ENCODE measurements at regions not wholly inside any gene's neighbourhood (a gene's known extent, or its start where the extent isn't known, plus 50 kb on each side); places are given as distances from the start of the nearest gene placed in this dataset.
"Not testable (repeated sequence)": the region's sequence is repeated elsewhere in the genome, so short reads cannot be mapped to it uniquely, and the experiment has no call there.

DNA sequence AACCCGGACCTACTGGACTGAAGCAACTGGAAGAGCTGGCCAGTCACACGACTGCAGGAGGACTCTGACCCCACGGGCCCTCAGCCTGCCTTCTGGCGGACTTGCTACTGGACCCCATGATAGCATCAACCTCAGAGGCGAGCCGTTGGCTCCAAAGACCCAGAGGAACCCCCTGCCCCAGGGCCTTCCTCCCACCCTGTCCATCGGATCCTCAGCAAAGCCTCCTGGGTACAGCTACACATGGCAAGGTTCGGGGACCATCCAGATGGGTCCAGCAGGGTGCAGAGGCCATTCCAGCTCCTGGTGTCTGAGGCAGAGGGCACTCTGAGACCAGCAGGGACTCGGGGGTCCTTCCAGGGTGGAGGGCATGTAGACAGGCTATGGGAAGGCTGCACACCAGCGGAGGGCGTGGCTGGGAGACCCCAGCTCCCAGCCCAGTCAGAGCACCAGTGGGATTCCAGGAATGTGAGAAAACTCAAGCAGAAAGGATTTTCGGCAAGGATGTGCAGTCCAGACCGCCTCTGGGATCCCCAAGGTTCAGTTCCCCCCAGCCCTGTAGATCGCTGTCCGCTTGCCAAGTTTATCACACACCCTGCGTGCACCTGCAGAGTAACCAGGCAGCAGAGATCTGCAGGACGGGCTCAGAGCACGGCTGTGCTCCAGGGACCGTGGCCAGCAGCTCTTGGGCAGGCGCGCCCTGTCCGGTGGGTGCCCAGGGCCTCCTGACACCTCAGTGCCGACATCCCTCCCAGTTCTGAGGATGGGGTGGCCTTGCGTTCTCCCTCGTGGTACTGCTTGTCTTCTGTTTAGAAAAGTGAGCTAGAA, 89.8 kb upstream of the PPP2R2D start:
- DNase-seq, result no peak

DNA sequence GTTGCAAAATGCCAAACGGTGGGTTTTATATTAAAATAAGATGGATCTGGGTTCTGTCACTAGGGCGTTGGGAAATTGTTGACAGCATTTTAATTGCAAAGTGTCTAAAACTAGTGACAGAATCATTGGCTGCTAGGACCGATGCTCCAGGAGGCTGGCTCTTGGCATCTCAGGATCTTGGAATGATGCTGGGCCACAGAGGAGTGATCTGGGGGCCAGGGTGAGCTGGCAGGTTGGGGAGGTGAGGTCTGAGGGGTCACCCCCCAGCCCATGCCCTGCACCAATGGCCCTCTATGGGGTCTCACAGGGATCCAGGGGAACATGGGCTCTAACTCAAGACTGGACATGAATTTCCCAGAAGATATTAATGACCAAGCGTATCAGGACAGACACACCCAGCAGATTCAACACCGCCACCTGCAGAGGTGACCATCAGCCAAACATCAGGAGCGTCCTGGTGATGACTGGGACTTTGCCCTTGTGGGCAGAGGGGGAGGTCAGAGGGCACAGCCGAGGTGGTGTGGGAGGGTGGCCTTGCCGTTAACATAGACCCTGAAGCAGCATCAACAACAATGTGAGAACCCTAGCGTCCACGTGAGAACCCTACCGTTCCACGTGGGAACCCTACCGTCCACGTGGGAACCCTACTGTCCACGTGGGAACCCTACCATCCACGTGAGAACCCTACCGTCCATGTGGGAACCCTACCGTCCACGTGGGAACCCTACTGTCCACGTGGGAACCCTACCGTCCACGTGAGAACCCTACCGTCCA, 89.0 kb upstream of the PPP2R2D start:
- no peak for DNase-seq

DNA sequence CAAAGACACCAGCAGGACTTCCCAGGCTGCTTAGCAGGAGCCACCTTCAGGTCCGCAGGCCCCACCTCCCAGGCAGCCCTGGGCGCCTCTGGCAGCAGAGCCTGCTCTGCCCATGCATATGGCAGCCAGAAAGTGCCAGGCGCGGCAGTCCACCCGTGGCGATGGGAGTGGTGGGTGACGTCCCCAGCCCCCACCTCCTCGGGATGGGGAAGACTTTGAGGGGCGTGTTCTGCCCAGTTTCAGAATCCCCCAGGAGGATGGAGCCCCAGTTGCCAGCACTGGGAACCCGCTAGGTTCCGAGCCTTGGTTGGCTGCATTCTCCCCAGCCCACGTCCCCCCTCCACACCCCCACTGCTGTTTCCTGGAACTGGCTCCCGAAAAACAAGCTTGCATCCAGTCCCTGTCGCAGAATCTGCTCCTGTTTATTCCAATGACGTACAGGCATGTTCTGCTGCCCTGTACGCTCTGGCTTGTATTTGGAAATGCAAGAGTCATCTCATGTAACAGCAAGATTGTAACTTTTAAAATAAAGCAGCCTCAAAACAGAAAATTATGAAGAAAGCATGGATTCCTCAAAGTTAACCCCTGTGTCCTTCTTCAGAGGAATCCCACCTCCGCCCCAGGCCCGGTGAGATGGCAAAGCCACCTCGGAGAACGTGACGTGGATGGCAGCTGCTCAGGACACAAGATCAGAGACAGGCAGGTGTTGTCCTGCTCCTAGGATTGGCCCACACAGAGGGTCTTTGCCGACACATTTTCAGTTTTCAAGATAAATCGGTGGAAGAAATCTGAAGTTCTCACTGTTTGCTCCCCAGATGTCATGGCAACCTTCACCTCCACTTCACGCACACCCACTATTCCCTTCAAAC, 87.8 kb upstream of the PPP2R2D start:
- DNase-seq, result no peak

DNA sequence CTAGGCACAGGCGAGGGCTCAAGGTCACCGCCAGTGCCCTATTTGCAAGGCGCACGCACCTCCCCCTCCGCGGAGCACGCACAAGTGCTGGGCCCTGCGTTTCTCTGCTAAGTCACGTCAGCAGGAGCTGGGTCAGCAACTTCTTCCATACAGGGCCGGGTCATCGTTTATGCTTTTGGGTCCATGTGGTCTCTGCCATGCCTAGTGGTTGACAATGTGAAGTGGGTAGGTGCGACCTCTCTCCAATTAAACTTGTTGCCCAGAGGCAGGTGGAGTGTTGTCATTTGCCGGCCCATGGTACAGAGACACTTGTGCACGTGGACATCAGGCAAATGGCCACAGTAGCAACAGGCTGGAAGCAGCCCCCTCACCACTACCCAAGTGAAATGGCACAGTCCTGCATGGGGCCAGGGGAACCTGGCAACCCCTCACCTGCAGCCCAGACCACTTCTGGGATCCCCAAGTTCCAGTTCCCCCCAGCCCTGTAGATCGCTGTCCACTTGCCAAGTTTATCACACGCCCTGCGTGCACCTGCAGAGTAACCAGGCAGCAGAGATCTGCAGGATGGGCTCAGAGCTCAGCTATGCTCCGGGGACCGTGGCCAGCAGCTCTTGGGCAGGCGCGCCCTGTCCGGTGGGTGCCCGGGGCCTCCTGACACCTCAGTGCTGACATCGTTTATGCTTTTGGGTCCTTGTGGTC, 86.1 kb upstream of the PPP2R2D start:
- no peak for DNase-seq

DNA sequence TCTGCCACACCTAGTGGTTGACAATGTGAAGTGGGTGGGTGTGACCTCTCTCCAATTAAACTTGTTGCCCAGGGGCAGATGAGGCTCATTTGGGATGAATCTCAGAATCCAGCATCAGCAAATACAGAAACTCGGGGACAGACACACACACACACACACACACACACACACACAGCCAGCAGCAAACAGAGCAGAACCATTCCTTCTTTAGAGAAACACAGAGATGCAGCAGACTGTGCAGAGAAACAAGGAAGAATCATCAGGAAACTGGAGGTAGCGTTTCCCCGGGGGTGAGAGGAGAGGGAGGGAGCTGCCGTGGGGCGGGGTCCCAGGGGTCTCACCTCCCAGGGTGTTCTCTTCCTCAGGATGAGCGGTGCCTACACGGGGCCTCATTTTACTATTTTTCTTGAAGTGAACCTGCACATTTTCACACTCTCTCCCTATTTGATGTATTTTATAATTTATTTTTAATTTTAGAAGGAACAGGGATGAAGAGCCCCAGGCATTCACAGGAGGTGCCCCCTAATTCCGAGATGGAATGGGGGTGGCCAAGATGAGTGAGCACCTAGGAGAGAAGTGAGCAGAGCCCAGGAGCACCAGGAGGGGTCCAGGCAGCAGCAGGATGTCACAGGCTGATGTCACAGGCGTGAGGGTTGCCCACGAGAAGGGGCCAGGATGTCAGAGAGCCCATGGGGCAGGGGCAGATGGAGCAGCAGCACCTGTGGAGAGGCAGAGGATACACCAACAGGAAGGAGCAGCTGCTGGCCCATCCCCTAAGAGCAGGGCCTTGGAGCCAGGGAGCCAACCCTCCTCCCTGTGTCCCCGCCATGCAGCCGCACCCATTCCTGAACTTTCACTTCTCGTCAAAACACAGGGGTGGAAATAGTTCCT, 85.3 kb upstream of the PPP2R2D start:
- no peak for DNase-seq

DNA sequence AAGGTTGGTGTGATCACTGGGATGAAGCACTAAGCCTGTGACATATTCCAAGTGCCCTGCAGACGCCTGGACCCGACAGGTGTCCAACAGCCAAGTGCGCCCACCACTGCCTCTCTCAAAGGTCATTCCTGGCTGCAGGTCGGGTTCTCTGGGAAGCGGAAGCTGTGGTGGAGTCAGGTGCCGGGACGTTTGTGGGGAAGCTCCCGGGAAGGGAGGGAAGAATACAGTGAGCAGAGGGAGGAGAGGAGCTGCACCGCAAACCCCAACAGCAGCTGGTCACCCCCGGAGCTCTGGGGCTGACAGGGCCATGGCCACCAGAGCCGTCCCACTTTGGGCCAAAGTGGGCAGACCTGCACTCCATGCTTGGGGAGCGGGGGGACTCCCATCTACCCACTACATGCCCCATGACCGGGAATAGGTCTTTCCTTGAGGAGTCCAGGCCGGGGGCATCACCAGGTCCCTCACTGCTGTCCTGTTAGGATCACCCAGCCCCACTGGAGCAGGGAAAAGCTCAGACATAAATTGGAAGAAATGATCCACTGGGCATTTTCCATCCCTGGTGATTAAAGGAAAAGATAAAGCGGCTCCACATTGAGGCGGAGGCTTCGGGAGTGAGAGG, 84.5 kb upstream of the PPP2R2D start:
- no peak for DNase-seq

DNA sequence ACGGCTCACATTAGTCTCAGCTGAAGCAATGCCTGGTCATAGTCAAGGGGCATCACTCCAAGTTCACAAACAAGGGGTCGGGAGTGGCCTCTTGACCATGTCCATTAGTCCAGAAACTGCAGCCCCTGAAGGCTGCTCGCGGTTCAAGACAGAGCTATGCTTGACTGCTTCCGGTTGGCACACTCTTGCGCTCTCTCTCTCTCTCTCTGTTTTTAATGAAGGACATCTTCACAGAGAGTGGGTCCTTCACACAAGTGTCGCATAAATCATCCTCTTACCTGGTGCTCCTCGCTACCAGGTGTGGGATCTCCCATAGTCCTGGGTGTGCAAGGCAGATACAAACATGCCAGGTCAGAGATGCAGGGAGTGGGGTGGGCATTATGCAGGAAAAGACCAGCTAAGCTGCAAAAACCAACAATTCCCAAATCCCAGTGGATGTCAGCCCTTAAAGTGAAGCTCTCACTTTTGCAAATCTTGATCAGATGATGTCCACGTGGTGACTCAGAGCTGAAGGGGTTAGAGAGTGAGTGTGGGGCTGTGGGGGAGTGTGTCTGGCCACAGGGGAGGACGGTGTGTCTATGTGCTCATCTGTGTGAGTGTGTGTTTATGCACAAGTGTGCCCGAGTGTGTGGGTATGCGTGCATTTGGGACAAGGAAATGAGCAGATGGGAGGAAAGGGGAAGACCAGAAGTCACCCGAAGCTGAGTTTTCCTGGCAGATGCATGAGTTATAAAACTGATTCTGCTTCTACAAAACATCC, 83.7 kb upstream of the PPP2R2D start:
- no peak for DNase-seq

DNA sequence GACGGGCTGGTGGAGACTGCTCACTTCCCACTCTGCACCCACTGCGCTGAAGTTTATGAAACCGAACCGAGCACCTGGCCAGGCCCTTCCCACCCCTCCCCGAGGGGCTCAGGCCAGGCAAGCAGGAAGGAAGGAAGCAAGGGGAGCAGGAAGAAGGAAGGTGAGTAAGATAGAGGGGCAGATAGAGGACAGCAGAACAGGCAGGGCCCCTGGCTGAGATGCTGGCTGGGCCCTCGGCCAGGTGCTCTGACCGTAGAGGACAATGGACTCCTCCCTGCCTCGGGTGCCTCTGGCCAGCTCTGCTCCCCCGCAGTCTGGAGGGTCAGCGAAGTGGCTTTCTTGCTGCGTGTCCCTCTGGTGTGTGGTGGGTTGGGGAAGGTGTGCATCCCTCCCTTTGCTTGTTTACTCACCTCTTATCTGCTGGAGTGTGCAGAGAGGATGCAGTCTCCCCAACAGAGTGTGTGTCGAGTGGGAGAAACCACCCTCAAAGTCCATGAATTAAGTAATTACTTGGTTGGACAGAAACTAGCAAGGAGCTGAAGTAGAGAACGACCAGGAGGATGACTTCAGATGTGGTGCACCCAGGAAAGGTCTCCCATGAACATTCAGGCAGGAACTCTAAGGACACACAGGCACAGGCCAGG, 82.8 kb upstream of the PPP2R2D start:
- DNase-seq, result no peak

DNA sequence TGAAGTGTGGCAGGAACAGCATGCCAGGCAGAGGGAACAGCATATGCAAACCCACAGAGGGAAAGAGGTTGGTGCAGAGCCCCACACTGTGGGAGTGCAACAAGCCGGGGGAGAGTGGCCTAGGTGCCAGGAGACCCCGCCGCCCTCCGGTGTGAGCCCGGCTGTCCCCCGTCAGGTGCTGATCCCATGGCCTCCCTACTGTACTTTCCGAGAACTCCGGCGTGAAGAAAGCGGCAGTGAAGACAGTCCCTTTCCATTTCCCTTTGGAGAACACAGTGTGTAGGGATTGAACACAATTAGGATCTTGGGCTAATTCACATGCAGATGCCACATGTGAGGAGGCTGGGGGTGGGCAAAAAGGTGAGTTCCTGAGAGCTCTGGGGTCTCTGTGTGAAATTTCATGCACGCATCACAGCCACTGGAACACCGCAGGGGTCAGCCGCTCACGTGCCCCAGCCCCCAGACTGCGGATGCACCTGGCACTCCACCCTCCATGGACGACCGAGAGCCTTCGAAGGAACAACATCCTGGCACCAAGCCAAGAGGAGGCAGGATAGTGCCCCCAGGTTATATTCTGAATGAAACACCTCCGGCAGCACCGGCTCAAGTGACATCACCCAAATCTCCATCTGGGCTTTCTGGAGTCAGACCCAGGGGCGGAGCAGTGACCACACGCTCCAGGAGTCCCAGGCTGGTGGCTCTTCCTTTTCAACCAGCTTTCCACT, 82.1 kb upstream of the PPP2R2D start:
- no peak for DNase-seq

DNA sequence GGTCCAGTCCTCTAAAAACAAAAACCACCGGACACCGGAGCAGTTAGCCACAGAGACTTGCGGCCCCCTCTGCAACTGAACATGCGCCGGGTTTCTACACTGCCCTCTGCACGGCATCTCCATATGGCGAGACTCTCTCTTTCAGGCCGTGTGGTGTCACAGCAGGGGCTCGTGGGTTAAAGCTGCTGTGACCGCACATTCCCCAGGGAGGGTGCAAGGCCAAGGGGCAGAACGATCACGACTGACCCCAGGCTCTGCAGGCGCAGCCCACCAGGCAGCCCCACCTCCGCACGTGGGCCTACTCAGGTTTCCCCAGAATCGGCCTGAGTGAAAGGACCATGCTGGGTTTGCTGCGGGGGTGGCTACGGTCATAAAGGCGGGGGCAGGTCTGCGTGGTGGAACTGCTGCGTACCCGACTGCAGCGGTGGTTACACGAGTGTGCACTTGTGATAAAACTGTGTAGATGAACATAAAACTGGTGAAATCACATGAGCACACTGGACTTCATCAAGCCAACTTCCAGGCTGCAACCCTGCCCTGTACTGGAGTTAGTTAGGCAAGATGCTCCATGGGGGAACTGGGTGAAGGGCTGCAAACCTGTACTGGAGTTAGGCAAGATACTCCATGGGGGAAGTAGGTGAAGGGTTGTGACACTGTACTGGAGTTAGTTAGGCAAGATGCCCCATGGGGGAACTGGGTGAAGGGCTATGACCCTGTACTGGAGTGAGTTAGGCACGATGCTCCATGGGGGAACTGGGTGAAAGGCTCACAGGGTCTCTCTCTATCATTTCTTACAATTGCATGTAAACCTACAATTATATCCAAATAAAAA, 81.4 kb upstream of the PPP2R2D start:
- no peak for DNase-seq

DNA sequence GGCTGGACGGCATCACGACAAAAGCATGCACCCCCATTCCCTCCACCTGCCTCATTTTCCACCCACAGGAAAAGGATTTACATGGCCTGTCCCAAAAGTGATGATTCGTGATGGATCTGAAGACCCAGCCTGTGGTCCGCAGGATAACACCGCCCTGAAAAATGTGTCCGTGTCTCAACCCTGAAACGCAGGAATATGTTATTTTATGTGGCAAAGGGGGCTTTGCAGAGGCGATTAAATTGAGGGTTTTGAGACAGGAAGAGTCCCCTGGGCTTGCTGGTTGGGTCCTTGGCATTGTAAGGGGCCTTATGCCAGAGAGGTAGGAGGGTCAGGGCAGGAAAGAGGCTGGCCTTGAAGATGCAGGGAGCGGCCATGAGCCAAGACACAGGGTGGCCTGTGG, 80.2 kb upstream of the PPP2R2D start:
- no peak for DNase-seq

DNA sequence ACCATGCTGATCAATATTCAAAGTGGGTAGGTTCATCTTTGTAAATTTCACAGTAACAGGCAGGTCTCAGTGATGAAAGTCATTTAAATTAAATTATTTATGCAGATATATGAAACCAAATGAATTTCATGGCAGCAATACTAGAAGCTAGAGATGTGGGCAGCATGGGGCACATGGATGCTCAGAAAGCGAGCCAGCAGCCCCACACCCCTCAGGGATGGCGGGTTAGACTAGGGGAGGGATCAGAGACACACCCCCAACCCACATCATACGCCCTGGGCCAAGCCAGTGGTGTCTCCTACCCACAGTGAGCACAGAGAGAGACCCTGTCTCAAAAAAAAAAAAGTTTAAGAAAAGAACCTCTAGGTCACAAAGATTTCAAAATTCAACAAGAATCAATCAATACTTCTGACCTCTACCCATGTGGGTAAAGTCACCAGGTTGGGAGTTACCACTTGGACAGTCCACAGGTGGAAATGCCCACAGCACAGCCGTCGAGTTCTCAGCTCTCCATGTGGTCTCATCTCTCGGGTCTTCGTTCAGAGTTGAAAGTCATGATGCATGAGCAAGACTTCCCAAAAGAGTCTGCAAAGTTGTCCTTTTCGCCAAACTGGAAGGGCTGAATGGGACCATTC, 79.3 kb upstream of the PPP2R2D start:
- no peak for DNase-seq

DNA sequence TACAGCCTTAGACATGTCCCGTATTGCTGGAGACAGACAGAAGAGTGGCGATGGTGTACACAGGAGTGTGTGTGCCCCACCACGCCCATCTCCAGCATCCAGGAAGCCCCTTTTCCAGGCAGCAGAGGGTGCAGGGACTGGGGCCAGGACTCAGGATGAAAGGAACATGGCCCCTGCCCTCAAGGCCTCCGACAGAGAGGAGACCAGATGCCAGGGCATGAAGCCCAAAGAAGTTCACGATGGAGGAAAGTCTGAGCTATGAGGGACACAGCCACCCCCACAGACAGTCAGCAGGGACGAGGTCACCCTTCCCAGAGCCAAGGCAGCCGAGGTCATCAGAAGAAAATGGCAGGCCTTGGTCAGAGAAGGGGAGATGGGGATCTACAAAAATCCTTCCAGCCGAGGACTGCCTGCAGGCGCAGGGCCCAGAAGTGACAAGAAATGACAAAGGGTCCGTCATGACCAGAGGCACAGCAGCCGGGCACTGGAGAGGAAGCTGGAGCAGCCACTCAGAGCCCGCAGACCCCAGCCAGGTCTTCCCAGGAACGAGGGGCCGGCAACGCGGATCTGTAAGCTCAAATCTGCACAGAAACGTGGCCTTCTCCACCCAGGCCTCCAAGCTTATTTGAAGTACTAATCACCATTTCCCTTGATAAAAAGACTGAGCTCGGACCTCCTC, 78.7 kb upstream of the PPP2R2D start:
- no peak for DNase-seq

DNA sequence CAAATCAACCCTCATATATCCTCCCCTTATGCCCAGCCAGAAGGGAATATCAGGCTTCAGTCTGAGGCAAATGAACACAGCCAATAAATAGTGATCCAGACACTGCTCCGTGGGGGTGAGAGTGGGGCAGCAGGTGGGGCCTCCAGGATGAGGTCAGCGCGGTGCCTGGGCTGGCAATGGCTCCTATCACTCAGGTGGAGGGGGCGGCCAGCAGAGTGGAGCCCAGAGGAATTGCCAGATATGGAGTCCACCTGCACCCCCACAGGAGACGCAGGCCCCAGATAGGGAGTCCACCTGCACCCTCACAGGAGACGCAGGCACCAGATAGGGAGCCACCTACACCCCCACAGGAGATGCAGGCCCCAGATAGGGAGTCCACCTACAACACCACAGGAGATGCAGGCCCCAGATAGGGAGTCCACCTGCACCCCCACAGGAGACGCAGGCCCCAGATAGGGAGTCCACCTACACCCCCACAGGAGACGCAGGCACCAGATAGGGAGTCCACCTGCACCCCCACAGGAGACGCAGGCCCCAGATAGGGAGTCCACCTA, 78.0 kb upstream of the PPP2R2D start:
- DNase-seq, result no peak

DNA sequence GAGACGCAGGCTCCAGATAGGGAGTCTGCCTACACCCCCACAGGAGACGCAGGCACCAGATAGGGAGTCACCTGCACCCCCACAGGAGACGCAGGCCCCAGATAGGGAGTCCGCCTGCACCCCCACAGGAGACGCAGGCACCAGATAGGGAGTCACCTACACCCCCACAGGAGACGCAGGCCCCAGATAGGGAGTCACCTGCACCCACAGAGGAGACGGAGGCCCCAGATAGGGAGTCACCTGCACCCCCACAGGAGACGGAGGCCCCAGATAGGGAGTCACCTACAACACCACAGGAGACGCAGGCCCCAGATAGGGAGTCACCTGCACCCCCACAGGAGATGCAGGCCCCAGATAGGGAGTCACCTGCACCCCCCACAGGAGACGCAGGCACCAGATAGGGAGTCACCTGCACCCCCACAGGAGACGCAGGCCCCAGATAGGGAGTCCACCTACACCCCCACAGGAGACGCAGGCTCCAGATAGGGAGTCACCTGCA, 77.2 kb upstream of the PPP2R2D start:
- not testable (repeated sequence) for DNase-seq

DNA sequence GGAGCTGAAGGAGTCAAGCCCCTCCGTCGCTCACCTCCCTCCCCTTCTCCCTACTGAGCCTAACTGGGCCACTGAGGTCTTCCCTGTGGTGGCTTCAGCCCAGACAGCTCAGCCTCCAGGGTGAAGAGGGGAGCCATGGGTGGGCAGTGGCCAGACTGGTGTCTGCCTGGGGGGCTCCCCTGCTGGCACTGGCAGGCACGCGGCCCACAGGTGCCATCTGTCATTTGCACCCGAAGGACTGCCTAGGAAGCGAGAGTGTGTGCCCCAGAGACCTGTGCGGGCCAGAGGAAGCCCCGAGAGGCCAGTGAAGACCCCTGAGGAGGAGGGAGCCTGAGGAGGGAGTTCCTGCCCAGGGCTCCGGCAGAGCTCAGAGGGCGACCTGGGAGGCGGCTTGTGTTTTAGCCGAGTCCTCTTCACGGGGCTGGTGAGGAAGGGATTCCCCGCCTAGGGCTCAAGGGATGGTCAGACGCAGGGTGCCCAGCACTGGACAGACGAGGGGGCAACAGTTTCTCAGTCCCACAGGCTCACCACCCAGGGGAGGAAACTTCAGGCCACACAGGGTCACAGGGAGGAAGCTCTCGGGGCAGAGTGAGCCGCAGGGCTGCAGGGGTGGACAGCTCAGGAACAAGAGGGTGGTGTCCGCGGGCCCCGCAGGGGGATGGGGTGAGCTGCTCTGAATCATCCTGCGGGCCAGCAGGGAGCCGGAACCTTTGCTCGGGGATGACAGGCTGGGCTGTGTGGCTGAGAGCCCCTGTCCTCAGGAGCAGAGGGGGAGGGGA, 76.2 kb upstream of the PPP2R2D start:
- no peak for DNase-seq
